Ureter (tissue), 1 donor: ENCODE measurements at regions not wholly inside any gene's neighbourhood (a gene's known extent, or its start where the extent isn't known, plus 50 kb on each side); places are given as distances from the start of the nearest gene placed in this dataset.
"Not testable (repeated sequence)": the region's sequence is repeated elsewhere in the genome, so short reads cannot be mapped to it uniquely, and the experiment has no call there.

Source experiments
- DNase-seq: peaks from one replicate; pipeline ENCODE4 v3.0.0-alpha.2; 2020; ENCODE audit warnings: low spot score
- donor health status: DM: yes; HTN: yes; CAD: no.

- no peak for DNase-seq
Measured at GRCh38 chr1:232579958-232580941, 49.7 kb downstream of the SIPA1L2 start.

- no peak for DNase-seq
Measured at GRCh38 chr1:232579466-232579865, 50.5 kb downstream of the SIPA1L2 start.

- no peak for DNase-seq
Measured at GRCh38 chr1:232578651-232579195, 51.2 kb downstream of the SIPA1L2 start.

- DNase-seq: no peak
Measured at GRCh38 chr1:232577772-232578171, 52.2 kb downstream of the SIPA1L2 start.

- no peak for DNase-seq
Measured at GRCh38 chr1:232576537-232576936, 53.4 kb downstream of the SIPA1L2 start.

GRCh38 chr1:232575763-232576040 lies 54.2 kb downstream of the SIPA1L2 start:
- no peak for DNase-seq

GRCh38 chr1:232574889-232575762 lies 54.8 kb downstream of the SIPA1L2 start:
- DNase-seq: no peak

- no peak for DNase-seq
Measured at GRCh38 chr1:232574077-232574476, 55.9 kb downstream of the SIPA1L2 start.

- DNase-seq: no peak
Measured at GRCh38 chr1:232571523-232571922, 58.4 kb downstream of the SIPA1L2 start.

- no peak for DNase-seq
Measured at GRCh38 chr1:232570007-232570406, 59.9 kb downstream of the SIPA1L2 start.

GRCh38 chr1:232569554-232569921 lies 60.4 kb downstream of the SIPA1L2 start:
- DNase-seq: not testable (repeated sequence)

- DNase-seq: no peak
Measured at GRCh38 chr1:232568906-232569553, 60.9 kb downstream of the SIPA1L2 start.

GRCh38 chr1:232568331-232568852 lies 61.5 kb downstream of the SIPA1L2 start:
- no peak for DNase-seq

- no peak for DNase-seq
Measured at GRCh38 chr1:232566093-232566492, 63.8 kb downstream of the SIPA1L2 start.

GRCh38 chr1:232562855-232563510 lies 67.0 kb downstream of the SIPA1L2 start:
- DNase-seq: no peak

- no peak for DNase-seq
Measured at GRCh38 chr1:232561381-232561780, 68.6 kb downstream of the SIPA1L2 start.

GRCh38 chr1:232560940-232561339 lies 69.0 kb downstream of the SIPA1L2 start:
- DNase-seq: no peak

GRCh38 chr1:232558954-232559353 lies 71.0 kb downstream of the SIPA1L2 start:
- no peak for DNase-seq

GRCh38 chr1:232557502-232558191 lies 72.3 kb downstream of the SIPA1L2 start:
- DNase-seq: no peak

GRCh38 chr1:232557096-232557495 lies 72.8 kb downstream of the SIPA1L2 start:
- DNase-seq: no peak

- DNase-seq: no peak
Measured at GRCh38 chr1:232556351-232556750, 73.6 kb downstream of the SIPA1L2 start.
